Keratinocyte (primary cell): ENCODE measurements at regions not wholly inside any gene's neighbourhood (a gene's known extent, or its start where the extent isn't known, plus 50 kb on each side); places are given as distances from the start of the nearest gene placed in this dataset.

Experiments
- CTCF ChIP-seq, 3 experiments: IDR thresholded peaks in 1 of 3; conservative IDR thresholded peaks in 1 of 3; optimal IDR thresholded peaks in 1 of 3; 2 replicates in 2 of 3; 3 replicates in 1 of 3; pipeline versions ENCODE3 to v1.5.1; 2011; ENCODE audit warnings: low read length in 3 of 3, mild to moderate bottlenecking in 3 of 3, moderate library complexity in 2 of 3, control low read depth in 1 of 3, inconsistent platforms in 1 of 3; ENCODE audit not compliant: insufficient read depth in 2 of 3; ENCODE audit errors: extremely low read depth in 1 of 3
- EZH2 ChIP-seq: IDR thresholded peaks from one replicate; pipeline ENCODE4 v1.6.1; 2012; ENCODE audit warnings: inconsistent platforms, mild to moderate bottlenecking, low read length, moderate library complexity

GRCh38 chr2:126368758-126369157 is 287.2 kb upstream of the GYPC start:
- TF ChIP-seq EZH2 (no peak), CTCF (optimal IDR thresholded peaks at IDR 0.05 in 1 of 3, IDR thresholded peaks at IDR 0.05 in 1 of 3, conservative IDR thresholded peaks at IDR 0.05 in 1 of 3; ENCODE audit: extremely low read depth in 1 of 3, insufficient read depth in 2 of 3, low read length in 3 of 3) (no peak)
